Fibroblast of the aortic adventitia (primary cell): ENCODE measurements at regions not wholly inside any gene's neighbourhood (a gene's known extent, or its start where the extent isn't known, plus 50 kb on each side); places are given as distances from the start of the nearest gene placed in this dataset.

Experiments used
- DNase-seq: peaks from one replicate; pipeline ENCODE4 v3.0.0-alpha.2; 2010; ENCODE audit warnings: low read depth
- H3K4me3 ChIP-seq: 2 replicates; pipeline ENCODE4 v1.5.1; 2011; ENCODE audit warnings: low read depth, mild to moderate bottlenecking, control low read depth, low read length, moderate library complexity
- TF ChIP-seq, protein P1 (sequence below): IDR thresholded peaks from 2 replicates; pipeline ENCODE4 v1.5.1; 2011; ENCODE audit warnings: mild to moderate bottlenecking, low read length, control low read depth, inconsistent platforms; ENCODE audit not compliant: insufficient read depth

DNA sequence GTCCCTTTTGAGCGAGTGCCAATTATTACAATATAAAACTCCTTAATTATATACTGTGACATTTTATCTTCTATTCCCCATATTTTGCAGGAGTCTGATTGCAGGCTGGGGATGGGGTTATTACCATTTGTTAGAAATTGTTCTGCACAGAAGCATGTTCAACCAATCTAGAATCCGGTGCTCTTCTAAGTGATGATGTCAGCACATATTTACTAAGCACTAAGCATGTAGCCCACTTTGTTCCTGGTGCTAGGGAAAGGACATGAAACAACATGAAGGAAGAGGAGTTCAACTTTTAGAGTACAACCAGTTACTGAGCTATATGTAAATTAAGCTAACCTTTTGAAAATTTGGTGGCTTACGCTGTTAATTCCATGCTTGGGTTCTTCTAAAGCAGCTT is 52.8 kb upstream of the IL1RAPL2 start:
- no peak overlapping the region for H3K4me3 ChIP-seq
- TF ChIP-seq, protein P1, sequence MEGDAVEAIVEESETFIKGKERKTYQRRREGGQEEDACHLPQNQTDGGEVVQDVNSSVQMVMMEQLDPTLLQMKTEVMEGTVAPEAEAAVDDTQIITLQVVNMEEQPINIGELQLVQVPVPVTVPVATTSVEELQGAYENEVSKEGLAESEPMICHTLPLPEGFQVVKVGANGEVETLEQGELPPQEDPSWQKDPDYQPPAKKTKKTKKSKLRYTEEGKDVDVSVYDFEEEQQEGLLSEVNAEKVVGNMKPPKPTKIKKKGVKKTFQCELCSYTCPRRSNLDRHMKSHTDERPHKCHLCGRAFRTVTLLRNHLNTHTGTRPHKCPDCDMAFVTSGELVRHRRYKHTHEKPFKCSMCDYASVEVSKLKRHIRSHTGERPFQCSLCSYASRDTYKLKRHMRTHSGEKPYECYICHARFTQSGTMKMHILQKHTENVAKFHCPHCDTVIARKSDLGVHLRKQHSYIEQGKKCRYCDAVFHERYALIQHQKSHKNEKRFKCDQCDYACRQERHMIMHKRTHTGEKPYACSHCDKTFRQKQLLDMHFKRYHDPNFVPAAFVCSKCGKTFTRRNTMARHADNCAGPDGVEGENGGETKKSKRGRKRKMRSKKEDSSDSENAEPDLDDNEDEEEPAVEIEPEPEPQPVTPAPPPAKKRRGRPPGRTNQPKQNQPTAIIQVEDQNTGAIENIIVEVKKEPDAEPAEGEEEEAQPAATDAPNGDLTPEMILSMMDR = no peak
- DNase-seq = no peak

GRCh38 chrX:104510801-104511200 is 55.2 kb upstream of the IL1RAPL2 start:
- TF ChIP-seq, protein P1 = no peak
- no peak for DNase-seq
- no peak overlapping the region for H3K4me3 ChIP-seq

DNA sequence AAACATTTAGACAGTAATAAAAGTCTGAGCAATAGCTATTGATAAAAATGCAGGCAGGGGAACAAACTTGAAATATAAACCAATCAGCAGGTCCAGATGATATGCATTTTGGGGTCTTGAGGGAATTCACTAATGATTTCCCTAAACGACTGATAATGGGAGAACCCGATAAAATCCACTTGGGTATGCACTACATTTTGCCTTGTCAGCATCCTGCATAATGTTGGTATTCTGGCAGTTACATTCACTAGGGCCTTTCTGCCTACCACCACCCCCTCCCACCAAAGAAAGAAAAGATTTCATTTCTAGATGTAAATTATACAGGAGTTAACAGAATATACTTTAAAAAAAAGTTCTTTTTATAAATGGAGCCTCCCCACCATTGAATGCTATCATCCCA is 63.5 kb upstream of the IL1RAPL2 start:
- H3K4me3 ChIP-seq = no peak overlapping the region
- TF ChIP-seq, protein P1 = no peak
- DNase-seq = no peak

DNA sequence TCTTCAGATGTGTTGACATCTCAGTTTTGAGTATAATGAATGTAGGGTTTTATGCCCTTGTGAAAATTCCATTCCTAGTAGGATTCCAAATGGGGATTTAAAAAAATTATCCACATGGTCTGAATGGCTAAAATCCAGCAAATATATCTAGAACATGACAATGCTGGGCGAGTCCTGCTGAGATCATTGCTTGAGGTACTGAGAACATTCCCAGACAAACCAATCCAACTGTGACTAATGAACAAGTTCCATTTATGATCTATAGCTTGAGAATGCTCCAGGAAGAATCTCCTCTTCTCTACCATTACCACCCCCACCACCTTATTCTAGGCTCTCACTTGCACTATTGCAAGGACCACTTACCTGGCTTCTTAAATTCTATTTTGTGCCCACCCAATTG is 77.2 kb upstream of the IL1RAPL2 start:
- DNase-seq = no peak
- H3K4me3 ChIP-seq = no peak overlapping the region
- TF ChIP-seq, protein P1 = no peak

DNA sequence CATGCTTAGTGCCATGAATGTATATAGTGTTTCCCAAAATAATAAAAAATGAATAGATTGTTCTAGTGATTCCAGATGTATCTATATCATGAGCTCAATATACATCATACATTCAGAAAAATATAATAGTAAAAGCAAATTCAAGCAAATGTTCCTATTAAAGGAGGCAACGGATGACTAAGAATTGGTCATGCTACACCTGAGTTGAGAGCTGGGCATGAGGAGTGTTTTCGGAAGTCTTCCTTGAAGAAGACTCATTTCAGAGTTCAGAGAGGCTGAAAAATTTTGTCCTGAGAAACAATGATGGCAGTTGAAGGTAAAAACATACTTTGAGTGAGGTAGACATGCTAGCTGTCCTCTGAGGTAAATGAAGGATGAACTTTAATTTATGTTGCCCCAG is 79.3 kb upstream of the IL1RAPL2 start:
- DNase-seq = no peak
- no peak overlapping the region for H3K4me3 ChIP-seq
- TF ChIP-seq, protein P1 = no peak

DNA sequence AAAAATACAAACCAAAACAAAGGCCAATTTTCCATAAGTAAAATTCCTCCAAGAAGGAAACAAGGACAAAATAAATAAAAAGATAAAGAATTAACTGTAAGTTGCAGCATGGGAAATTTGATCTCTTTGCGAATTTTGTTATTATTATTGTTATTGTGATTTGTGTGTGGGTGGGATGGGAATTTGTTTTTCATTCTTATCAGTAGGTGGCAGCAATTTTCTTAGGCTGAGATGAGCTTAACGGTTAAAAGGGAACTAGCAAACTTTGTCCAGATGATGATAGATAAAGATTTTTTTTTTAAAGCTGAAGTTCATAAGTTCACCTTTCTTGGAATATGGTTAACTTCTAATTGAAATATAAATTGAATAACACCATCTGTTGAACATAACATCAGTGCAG is 83.2 kb upstream of the IL1RAPL2 start:
- DNase-seq = no peak
- TF ChIP-seq, protein P1 = no peak

DNA sequence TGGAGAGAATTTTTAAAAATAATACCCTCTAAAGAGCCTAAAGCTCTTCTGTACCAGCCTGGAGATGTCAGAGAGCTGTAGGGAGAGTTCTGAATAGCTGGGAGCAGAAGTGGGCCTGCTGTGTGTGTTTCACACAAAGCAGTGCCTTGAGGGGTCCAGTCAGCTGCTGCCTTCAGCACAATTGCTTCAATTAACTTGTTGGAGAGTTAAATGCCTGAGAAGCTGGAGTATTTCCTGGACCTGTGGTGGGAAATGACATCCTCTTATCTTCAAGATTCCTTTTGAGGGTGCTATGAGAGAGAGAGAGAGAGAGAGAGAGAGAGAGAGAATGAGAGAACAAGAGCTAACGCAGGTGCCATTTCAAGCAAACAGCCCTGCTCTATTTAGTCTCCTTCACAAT is 96.2 kb upstream of the IL1RAPL2 start:
- no peak for DNase-seq
- TF ChIP-seq, protein P1 = no peak
- no peak overlapping the region for H3K4me3 ChIP-seq

More for the DNA sequence above, 83.2 kb upstream of the IL1RAPL2 start:
- H3K4me3 ChIP-seq = no peak overlapping the region
